Inferior parietal cortex (tissue), 1 donor: ENCODE measurements at regions not wholly inside any gene's neighbourhood (a gene's known extent, or its start where the extent isn't known, plus 50 kb on each side); places are given as distances from the start of the nearest gene placed in this dataset.
"Not testable (repeated sequence)": the region's sequence is repeated elsewhere in the genome, so short reads cannot be mapped to it uniquely, and the experiment has no call there.

Experiments used
- DNase-seq: peaks from one replicate; pipeline ENCODE4 v3.0.0-alpha.2; 2016; ENCODE audit errors: extremely low spot score

DNA sequence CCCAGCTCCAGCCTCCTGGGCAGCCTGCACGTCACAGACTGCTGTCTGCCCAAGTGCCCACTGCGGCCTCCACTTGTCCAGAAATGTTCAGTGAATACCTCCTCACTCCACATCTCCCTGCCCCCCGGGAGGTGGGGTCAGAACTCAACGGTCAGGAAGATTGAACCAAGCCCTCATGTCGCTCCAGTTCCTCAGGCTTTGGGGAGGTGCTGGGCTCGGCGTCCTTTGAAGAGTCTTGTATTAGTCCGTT lies 82.4 kb upstream of the LRPAP1 start:
- DNase-seq, result no peak

DNA sequence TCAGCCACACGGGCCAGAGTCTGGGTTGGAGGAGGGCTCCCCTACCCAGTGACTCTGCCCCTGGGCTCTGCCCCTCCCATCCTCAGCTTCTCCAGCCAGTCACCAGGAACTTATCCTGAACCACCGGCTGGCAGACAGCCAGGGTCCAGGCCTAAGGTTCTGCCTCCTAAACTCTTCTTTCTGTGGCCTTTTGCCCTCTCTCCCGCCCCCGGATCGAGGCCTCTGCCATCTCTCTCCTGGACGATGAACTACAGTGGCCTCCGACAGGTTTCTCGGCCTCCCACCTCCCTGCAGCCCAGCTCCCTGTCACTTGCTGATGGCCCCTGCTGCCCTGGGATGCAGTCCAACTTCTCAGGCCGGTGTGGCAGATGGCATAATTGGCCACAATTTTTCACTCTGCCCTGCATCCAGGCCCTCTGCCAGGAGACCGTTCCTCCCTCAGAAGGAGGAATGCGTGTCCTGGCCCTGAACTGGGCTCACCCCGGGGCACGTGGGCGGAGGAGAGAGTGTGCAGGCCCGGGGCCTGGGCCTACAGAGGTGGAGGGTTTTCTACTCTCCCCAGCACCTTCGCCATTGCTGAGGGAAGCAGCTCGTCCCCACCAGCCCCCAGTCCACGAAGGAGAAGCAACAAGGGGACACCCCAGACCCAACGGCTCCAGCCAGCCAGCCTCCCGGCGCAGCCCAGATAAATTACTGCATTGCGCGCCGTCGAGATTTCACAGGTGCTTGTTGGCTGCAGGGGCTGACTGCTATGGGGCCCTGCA lies 81.9 kb upstream of the LRPAP1 start:
- no peak for DNase-seq

DNA sequence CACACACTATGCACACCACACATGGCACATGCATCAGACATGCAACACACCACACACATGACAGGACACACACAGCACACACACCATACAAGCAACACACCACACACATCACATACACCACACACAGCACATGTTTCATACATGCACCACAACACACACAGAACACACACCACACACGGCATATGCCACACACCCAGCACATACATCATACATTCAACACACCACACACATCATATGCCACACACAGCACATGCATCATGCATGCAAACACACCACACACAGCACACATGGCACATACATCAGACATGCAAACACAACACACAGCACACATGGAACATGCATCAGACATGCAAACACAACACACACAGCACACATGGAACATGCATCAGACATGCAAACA lies 80.7 kb upstream of the LRPAP1 start:
- DNase-seq, result no peak

DNA sequence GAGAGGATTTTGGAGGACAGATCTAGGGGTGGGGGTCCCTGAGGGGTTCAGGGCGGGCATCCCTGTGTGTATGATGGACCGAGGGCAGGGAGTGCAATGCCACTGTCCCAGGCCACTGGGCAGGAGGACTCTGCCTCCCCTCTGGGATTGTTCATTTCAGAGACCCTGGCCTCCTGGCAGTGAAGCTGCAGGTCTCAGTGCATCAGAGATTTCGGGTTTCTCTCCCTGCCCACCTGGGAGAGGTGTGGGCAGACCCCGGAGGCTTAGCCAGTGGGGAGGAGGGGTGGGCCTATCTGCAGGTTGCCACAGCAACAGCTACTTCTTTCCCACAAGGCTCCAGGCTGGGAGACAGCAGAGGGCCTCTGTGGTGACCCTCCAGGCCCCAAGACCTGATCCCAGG lies 80.1 kb upstream of the LRPAP1 start:
- DNase-seq, result no peak

DNA sequence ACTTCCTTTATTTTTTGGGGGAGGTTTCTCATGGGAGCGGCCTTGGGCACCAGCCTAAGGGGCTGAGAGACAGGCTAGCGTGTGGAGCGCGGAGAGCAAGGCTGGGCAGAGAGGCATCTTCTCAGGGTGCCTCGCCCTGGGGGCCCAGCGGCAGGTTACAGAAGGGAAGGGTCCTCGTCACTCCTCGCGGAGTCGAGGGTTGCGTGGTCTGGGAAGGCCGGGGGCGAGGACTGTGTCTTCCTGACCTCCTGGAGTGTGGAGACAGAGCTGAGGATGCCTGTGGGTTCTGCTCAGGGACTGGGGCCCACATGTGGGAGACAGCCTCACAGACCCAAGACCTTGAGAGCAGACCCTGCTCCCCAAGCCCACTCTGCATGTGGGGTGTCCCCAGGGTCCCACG lies 79.6 kb upstream of the LRPAP1 start:
- DNase-seq, result no peak

DNA sequence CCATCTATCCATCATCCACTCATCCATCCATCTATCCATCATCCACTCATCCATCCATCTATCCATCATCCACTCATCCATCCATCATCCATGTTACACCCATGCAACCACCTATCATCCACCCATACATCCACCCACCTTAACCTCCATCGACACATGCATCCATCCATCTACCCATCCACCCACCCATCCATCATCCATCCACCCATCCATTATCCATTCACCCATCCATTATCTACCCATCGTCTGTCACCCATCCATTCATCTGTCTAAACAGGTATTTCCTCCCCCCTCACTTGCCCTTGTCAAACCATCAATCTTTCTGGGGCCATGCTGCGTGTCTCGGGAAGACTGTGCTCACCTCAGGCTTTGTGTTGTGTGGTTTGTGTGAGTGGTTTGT lies 78.6 kb upstream of the LRPAP1 start:
- DNase-seq, result not testable (repeated sequence)

DNA sequence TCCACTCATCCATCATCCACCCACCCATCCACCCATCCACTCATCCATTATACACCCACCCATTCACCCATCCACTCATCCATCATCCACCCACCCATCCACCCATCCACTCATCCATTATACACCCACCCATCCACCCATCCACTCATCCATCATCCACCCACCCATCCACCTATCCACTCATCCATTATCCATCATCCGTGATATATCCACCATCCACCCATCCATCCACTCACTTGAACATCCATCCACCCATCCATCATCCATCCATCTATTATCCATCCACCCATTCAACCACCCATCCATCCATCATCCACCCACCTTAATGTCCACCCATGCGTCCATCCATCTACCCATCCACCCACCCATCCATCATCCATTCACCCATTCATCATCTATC lies 77.7 kb upstream of the LRPAP1 start:
- DNase-seq, result not testable (repeated sequence)

DNA sequence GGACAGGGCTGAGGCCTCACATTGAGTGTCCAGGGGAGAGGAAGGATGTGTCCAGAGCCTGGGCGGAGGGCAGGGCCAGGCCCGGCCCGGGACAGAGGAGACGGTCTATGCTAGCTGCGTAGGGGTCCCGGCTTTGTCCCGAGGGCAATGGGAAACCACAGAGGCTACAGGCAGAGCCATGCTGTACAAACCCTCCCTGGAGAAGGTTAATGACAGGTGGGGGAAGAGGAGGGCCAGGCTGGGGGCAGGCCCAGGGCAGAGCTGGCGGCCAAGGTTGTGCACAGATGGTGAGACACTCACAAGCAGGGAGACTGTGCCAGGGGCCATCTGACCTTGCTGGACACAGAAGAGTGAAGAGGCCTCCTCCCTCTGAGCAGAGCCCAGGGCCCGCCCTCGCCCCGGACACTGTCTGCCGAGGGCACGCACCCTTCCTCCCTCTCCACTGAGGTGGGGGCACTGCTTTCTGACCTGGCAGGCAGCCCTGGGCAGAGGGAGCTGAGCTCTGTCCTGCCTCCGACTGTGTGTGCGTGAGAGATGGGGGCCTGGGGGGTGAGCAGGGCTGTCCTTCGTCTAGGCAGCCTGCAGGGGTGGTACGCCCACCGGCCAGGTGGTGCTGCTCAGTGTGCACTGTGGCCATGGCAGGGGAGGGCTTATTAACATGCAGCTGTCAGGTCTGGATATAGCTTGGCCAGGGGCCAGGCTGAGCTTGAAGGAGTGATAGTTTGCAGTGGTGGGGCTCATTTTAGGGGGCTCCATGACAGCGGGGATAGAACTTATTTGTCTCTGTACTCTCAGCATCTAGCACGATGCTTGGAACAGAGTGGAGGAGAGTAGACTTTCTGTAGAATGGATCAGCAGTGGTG lies 75.7 kb upstream of the LRPAP1 start:
- no peak for DNase-seq

DNA sequence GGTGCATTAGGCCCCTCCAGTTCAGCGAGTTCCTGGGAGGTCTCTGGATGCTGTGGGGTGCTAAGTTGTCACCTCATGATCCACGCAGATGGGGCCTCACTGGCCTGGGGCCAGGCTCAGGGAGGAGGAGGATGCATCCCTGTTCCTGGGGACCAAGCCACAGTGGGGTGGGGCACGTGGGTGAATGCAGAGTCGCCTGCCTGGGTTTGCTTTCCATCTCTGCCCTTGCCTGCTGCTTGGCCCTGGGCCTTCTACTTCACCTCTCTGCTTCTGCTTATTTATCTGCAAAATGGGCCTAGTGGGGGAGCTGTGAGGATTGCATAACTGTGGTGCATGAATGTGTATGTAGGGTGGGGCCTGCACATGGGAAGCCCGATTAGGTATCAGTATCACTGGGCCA lies 74.6 kb upstream of the LRPAP1 start:
- DNase-seq, result not testable (repeated sequence)

DNA sequence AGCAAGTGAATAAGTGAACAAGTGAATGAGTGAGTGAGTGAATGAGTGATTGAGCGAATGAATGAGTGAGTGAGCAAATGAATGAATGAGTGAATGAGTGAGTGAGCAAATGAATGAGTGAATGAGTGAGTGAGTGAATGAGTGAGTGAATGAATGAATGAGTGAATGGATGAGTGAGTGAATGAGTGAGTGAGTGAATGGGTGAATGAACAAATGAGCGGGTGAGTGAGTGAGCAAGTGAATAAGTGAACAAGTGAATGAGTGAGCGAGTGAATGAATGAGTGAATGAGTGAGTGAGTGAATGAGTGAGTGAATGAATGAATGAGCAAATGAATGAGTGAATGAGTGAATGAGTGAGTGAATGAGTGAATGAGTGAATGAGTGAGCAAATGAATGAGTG lies 74.0 kb upstream of the LRPAP1 start:
- DNase-seq, result not testable (repeated sequence)

DNA sequence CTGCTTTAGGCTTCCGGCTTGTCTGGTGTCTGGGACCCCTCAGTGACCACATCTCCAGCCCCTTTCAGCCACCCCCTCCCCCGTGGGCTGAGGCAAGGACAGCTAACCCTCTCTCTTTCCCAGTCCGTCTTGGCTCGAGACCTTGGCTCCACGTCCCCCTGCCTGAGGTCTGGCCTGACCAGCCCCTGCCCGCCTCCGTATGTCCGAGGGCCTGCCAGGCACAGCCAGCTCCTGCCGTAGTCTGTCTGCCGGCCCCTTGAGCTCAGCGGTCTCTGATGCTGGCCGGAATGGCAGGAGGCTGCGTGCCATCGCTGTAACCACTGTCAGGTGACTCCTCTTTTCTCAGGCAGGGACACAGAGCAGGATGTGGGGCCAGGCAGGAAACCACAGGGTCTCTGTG lies 73.3 kb upstream of the LRPAP1 start:
- DNase-seq, result no peak

DNA sequence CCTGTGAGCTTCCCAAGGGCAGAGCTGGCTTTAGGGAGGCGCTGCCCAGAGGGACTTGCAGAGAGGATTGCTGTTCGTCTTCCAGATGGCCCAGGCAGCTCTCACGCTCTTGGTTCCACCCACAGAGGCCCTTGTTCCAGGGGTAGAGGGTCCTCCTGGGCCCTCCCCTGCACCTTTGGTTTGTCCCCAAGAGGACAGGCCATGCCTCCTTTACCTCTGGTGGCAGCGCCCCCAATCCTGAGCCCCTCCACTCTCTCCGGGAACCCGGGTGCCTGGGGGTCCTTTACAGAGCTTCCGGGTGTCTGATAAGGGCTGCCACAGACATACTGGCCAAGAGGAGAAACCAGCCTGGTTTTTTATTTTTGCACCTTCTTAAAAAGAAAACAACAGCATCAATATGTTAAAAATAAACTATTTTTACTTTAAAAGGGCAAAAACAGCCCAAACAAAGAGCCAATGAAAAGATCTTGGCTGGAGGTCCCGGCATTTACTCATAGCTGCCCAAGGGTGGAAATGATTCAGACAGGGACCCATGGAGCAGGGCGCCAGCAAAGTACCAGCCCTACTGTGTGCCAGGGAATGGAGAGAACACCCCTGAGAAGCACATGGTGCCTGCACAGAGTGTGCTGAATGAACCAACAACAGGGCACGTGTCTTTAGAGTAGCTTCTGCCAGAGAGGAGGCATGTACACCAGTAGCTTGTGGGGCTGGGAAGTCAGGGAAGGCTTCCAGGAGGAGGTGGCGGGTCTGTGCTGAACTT lies 70.8 kb upstream of the LRPAP1 start:
- DNase-seq, result not testable (repeated sequence)

DNA sequence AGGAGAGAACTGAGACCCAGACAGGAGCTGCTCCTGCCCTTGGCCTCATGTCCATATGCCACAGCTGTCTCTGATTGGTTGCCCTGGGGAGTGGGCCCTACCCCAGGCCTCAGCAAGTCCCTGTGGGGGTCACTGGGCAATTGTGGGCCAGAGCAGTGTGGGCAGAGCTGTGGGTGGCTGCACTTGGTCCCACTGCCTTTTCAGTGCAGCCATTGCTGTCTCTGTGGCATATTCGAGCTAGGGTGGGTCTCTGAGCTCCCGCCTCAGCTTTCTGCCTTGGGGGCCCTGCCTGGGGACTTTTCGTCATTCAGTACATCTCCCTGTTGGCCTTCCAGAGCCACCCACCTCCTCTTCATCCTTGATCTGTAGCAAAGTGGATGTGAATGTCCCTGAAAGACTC lies 69.8 kb upstream of the LRPAP1 start:
- DNase-seq, result no peak

DNA sequence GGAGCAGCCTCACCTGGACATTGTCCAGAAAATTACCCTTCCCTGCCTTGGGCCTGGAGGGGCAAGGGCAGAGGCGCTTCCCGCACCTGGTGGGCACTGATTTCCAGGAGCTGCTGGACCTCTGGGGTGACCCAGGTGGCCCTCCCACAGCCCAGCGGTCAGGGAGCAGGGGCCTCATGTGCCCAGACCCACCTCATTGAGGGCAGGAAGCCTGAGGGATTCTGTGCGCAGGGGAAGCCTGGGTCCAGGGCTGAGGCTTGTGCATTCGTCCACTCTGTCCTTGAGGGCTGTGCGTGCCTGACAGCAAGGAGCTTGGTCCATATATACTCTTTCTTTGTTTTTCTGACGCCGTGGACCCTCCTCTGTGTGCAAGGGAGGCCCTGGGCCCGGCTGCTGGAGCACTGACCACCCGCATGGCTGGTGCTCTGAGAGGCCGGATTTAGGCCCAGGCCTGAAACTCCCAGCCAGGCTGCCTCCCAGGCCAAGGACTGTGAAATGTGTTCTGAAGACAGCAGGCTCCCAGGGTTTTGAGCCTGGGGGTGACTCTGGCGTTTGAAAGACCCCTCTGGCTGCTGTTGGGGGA lies 69.0 kb upstream of the LRPAP1 start:
- DNase-seq, result not testable (repeated sequence)

DNA sequence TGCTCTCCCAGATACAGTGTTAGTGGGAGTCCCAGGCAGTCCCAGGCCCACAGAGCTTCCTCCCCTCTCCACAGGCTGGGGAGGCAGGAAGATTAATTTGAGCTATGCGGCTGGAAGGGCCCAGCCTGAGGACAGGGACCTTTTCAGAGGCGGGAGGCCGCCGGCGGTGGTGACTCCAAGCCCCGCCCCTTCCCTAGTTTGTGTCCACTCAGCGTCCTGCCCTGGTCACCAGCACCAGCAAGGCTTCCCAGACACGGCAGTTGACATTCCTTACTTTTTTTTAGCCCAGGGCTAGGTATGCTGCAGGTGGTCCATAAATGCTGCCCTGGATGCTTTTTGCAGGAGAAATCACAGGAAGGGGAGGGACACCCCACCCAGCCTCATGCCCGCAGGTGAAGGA lies 67.7 kb upstream of the LRPAP1 start:
- DNase-seq, result no peak

DNA sequence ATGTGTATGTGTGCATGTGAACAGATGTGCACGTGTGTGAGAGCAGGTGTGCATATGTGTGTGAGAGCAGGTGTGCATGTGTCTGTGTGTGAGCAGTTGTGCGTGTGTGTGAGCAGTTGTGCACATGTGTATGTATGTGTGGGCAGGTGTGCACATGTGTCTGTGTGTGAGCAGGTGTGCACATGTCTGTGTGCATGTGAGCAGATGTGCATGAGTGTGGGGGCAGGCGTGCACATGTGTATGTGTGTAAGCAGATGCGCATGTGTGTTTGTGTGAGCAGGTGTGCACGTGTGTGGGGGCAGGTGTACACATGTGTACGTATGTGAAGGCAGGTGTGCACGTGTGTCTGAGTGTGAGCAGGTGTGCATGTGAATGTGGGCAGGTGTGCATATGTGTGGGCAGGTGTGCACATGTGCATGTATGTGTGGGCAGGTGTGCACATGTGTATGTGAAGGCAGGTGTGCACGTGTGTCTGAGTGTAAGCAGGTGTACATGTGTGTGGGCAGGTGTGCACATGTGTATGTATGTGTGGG lies 66.5 kb upstream of the LRPAP1 start:
- DNase-seq, result no peak

DNA sequence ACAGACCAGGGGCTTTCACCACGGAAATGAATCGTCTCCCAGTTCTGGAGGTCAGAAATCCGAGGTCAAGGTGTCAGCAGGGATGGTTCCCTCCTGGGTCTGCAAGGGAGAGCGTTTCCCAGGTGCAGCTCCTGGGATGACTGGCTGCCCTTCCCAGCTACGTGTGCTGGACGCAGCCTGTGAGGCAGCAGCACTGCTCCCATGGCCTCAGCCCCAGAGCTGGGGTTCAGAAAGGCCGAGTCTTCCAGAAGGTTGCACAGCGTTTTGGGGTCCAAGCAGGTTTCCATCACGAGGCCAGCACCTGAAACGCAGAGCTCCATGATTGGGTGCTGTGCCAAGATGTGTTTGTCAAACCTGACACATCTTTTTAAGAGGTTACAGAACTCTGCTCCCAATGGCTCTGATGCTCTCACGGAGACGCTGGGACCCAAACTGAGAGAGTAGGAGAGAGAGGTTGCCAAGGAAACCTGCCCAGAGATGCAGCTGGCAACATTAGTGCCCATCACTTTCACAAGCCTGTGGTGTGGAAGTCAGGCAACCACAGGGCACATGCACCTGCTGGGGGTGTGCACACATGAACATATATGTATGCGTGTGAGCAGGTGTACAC lies 65.8 kb upstream of the LRPAP1 start:
- DNase-seq, result not testable (repeated sequence)

DNA sequence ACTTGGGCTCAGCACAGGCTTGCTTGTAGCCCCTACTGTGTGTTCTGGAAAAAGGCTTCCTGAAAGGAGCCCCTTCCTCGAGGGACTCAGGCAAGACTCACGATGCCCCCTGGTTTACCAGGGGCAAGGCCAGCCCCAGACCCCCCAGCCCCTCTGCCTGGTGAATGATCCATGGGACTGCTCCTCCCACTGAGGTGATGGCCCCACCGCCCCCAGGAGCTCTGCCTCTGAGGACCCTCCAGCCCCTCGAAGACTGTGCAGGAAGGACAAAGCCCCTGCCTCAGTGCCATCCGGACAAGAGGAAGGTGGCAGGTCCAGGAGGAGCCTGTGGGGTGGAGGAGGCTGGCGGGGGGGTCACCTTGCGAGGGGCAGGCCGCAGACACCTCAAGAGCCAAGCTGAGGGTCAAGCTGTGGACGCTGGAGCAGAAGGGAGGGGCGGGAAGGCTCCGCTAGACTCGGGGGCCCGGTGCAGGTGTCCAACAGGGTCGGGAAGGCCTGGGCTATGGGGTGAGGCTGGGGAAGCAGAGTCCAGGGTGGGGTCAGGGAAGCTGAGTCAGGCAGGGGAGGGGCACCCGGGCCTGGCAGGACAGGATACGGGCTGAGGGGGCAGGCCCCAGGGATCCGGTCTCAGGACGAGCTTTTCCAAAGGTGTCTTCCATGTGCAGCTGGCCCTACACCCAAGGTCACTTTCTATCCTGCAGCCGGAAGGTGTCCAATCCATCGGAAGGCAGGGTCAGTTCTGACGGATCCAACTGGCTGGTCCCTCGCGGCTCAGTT lies 64.9 kb upstream of the LRPAP1 start:
- not testable (repeated sequence) for DNase-seq

DNA sequence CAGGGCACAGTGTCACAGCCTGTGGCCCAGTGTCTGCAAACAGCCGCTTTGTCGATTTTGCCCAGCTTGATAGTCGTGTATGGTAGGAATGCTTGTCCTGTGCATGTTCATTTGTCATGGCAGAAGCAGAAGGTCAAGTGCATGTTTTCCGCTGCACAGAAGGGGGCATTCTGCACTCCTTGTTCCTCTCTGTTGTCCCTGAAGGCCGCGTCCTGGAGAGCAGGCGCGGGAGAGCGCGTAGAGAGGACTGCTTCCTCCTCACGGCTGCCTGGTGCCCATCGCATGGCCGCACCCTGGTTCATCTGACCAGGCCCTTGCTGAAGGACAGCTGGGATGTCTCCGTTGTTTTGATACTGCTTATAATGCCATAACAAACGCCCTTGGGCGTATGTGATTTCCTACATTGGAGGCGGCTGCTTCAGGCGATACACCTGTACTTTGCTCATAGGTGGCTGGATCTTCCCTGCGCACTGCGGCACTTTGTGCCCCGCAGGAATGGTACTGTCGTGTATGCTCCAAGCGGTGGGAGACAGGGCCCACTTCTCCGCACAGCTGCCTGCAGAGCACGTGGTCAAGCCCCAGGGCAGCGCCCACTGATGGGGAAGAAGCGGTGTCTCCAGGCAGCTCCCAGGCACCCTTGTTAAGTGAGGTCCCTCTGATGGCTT lies 63.5 kb upstream of the LRPAP1 start:
- not testable (repeated sequence) for DNase-seq

DNA sequence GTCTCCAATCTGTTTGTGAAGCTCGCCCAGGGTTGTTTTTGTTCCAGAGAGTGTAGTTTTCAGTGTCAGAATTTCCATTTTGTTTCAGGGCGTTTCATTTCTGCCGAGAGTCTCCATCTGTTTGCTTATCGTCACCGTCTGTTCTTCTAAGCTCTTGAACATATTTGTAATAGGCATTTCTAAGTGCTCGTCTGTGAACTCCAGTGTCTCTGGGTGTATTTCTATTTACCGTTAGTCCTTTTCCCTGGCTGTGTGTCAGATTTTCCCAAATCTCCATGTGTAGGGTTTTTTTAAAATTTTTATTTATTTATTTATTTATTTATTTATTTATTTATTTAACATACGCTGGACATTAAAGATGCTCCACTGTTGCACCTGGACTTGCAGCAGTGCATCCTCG lies 62.5 kb upstream of the LRPAP1 start:
- DNase-seq, result not testable (repeated sequence)
